Right lobe of liver (tissue), 4 donors: ENCODE measurements at regions not wholly inside any gene's neighbourhood (a gene's known extent, or its start where the extent isn't known, plus 50 kb on each side); places are given as distances from the start of the nearest gene placed in this dataset.

Source experiments
- POLR2A ChIP-seq: fragments of 450-650 bp; IDR thresholded peaks from one replicate; pipeline ENCODE4 v1.6.1; 2017; ENCODE audit warnings: antibody characterized with exemption, mild to moderate bottlenecking
- TF ChIP-seq, protein P1 (sequence below), 4 donors: fragments of 200-600 bp in 3 of 4; fragments of 450-650 bp in 1 of 4; IDR thresholded peaks; one replicate each; pipeline versions ENCODE4 v1.5.1 to v1.8.0; 2016 to 2022; ENCODE audit warnings: antibody characterized with exemption in 4 of 4, mild to moderate bottlenecking in 2 of 4
- donor health status: DM: no; HTN: no; CAD: no.
- donor health status: DM: no; HTN: no; CAD: no.
- donor health status: DM: no; HTN: yes; CAD: no.

DNA sequence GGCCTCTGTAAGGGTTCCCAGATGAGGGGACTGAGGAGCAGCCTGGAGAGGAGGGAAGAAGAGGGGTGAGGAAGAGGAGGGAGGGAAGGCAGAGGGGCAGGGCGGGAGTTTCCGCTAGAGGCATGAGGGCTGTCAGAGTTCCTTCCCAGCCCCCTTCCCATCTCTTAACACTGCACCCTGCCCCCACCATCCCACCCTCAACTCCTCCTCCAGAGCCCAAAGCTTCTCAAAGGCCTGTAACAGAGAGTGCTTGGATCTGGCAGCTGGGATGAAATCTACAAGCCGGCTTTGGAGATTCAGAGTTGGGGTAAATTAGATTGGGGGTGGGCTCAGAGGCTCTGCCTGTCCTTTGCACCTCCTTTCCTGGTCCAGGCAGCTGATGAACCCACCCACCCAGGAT is 57.3 kb upstream of the DLX4 start:
- TF ChIP-seq, protein P1, sequence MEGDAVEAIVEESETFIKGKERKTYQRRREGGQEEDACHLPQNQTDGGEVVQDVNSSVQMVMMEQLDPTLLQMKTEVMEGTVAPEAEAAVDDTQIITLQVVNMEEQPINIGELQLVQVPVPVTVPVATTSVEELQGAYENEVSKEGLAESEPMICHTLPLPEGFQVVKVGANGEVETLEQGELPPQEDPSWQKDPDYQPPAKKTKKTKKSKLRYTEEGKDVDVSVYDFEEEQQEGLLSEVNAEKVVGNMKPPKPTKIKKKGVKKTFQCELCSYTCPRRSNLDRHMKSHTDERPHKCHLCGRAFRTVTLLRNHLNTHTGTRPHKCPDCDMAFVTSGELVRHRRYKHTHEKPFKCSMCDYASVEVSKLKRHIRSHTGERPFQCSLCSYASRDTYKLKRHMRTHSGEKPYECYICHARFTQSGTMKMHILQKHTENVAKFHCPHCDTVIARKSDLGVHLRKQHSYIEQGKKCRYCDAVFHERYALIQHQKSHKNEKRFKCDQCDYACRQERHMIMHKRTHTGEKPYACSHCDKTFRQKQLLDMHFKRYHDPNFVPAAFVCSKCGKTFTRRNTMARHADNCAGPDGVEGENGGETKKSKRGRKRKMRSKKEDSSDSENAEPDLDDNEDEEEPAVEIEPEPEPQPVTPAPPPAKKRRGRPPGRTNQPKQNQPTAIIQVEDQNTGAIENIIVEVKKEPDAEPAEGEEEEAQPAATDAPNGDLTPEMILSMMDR (IDR thresholded peaks at IDR 0.05), result no peak
- TF ChIP-seq POLR2A, result no peak
